DMS 273 treated with DMSO at 0.1 percent for 48 hours (cell line): ENCODE measurements at regions not wholly inside any gene's neighbourhood (a gene's known extent, or its start where the extent isn't known, plus 50 kb on each side); places are given as distances from the start of the nearest gene placed in this dataset.

Source experiments
- DNase-seq: peaks from one replicate; lab custom pipeline; 2025; lab: John Stamatoyannopoulos, UW

GRCh38 chr18:72692086-72692485 is 147.9 kb upstream of the CBLN2 start:
- no peak for DNase-seq

- DNase-seq = no peak
Observed at GRCh38 chr18:72687736-72688135, 143.6 kb upstream of the CBLN2 start.

DNA sequence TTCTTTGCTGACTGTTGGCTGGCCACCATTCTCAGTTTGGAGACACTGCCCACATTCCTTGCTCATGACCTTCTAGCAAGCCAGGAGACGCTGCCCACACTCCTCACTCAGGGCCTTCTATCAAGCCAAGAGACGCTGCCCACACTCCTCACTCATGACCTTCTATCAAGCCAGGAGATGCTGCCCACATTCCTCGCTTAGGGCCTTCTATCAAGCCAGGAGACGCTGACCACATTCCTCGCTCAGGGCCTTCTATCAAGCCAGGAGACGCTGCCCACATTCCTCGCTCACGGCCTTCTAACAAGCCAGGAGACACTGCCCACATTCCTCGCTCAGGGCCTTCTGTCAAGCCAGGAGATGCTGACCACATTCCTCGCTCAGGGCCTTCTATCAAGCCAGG is 131.3 kb upstream of the CBLN2 start:
- DNase-seq = no peak

DNA sequence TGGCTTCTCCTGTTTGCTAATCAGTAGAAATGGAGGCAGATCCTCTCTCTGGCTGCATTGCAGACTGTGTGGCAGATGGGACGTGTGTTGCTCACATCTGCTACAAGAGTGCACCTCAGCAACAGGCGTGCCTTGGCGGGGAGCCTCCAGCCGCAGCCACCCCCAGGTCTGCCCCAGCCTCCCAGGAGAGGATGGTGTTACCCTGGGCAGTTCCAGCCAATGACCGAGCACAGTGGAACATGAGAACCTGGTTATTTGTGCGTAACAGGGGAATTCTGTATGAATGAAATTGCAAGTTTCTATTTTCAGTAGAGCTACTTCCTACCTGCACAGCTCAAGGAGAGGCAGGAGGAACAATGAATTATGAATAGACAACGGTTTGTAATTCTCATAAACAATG is 130.6 kb upstream of the CBLN2 start:
- DNase-seq = peak; percentile 88

DNA sequence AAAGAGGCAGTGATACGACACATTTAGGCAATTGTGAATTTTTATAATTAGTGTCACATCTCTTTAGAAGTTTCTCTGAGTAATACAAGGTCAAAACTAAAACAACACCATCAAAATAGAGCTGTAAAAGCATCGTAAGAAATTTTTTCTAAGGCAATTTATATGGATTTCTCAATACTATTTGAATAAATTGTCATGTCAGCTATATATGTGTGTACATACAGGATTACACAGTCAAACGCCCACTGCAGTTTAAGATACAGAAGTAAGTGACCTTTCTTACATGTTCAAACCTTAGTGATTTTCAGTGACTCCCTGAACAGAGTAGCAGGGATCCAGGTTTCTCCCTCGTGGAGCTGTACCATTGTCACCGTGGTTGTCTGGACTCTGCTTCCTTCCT is 129.1 kb upstream of the CBLN2 start:
- no peak for DNase-seq

- DNase-seq = peak; percentile 5
Observed at GRCh38 chr18:72672364-72673184, 128.4 kb upstream of the CBLN2 start.

- DNase-seq = no peak
Observed at GRCh38 chr18:72667932-72668331, 123.8 kb upstream of the CBLN2 start.

DNA sequence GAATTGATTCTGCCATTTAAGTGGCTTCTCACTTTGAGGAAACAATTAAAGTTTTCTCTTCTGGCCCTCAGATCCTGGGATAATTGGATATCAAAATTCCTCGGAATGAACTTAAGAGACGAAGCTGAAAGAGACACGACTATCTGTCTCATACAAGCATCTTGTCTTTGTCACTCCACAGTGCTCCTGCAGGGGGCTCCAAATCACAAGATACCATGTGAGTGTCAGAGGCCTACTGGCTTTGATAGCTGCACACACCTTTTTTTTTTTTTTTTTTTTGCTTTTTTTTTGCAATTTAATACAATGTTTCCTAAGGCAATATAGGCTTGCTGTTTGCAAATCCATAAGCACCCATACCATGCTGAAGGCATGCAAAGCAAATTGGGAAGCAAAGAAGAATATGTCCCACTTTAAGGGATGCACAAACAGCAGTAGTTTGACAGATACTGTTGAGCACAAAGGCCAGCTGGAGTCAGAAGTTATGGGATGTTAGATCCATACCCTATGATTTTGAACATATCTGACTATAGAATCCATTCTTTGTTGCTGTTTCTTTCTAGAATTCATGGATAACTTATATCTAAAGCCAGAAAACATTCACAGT is 109.0 kb upstream of the CBLN2 start:
- no peak for DNase-seq

GRCh38 chr18:72651033-72651432 is 106.9 kb upstream of the CBLN2 start:
- no peak for DNase-seq

GRCh38 chr18:72648481-72648960 is 104.4 kb upstream of the CBLN2 start:
- no peak for DNase-seq

DNA sequence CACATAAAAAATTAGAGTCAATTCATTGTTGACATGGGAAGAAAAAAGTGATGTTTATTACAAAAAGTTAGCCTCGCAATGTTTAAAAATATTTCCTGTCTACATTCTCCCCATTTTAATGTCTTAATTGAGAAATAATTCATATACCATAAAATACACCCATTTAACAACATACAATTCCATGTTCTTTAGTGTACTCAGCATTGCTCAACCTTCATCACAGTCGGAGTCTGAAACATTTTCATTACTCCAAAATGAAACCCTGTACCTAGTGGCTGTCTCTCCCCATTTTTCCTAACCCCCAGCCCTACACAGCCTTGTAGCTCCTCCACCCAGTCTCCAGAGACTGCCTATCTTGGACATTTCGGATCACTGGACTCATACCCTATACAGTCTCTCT is 103.9 kb upstream of the CBLN2 start:
- DNase-seq = no peak

DNA sequence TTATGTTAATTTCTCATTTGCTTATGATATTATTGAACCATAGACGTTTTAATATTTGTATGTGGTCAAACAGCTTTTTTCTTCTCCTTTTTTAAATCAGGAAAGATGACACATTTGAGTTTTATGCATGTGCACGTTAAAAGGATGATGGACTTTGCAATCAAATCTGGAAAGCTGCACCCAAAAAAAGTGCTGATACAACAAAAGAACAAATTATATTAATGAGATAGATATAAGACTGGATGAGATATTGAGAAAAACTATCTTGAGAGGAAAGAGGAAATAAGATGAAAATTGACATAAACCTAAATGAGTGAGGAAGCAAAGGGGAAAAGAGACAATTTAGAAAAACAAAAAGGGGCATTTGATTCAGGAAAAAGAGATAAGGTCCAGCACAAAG is 96.4 kb upstream of the CBLN2 start:
- DNase-seq = no peak

- DNase-seq = no peak
Observed at GRCh38 chr18:72638376-72638775, 94.2 kb upstream of the CBLN2 start.

- no peak for DNase-seq
Observed at GRCh38 chr18:72637721-72638120, 93.6 kb upstream of the CBLN2 start.

GRCh38 chr18:72637299-72637698 is 93.2 kb upstream of the CBLN2 start:
- DNase-seq = no peak

DNA sequence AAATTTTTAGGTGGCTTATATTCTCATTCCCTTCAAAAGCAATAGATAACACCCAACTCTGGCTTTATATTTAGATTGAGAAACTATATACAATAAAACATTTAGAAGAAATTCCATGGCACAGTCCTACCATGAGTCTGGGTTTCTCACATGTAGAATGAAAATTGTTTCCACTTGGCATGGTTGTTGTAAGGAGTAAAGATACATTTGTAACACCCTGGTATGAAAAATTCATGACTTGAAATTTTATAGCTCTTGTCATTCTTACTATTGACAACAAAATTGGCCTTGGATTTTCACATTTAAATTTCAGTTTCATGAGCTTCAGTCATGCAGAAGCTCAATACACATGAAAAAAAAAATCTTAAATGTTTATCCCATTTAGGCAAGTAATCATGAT is 92.5 kb upstream of the CBLN2 start:
- DNase-seq = no peak

- no peak for DNase-seq
Observed at GRCh38 chr18:72634500-72634899, 90.4 kb upstream of the CBLN2 start.

DNA sequence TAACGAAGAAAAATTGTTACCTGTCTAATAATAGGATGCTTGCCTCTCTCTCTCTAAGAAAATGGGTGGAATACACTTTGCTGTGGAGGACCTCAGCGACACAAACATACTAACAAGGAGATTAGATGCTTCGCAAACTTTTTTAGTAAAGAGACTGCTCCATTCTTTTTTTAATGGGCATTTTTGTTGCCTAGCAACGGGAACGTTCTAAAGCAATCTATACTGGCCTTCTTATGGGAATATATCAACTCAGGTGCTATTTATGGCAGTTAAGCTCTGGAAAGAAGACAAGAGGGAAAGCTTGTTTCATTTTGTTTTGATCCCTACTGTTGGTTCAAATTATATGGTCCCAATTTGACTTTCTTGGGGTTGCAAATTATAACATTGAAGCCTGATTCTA is 86.8 kb upstream of the CBLN2 start:
- DNase-seq = no peak

- DNase-seq = no peak
Observed at GRCh38 chr18:72623444-72623843, 79.3 kb upstream of the CBLN2 start.

GRCh38 chr18:72613534-72613930 is 69.4 kb upstream of the CBLN2 start:
- DNase-seq = no peak

GRCh38 chr18:72612894-72613533 is 68.9 kb upstream of the CBLN2 start:
- no peak for DNase-seq

- no peak for DNase-seq
Observed at GRCh38 chr18:72605376-72605775, 61.2 kb upstream of the CBLN2 start.

DNA sequence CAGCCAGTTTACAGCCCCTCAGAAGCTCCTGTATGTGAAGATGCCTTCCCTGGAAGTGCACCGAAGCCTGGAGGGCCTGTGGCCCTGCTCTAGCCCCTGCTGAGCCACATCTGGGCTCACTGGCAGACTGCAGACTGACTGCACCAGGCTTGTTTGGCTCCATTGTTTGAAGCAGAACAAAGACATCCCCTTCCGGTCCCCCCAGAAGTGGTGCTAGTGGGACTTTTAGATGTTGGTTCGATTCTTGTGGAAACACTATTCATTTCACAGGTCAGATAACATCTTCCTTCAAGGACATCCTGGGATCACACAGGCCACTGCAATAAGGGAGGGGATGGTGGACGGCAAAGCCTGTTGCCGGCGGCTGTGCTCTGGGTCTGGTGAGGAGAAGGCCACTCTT is 57.8 kb upstream of the CBLN2 start:
- DNase-seq = no peak
